22Rv1 (cell line): ENCODE measurements at regions not wholly inside any gene's neighbourhood (a gene's known extent, or its start where the extent isn't known, plus 50 kb on each side); places are given as distances from the start of the nearest gene placed in this dataset.

ENCODE experiments used
- H3K27ac ChIP-seq: fragments of 450-650 bp; 2 replicates; pipeline ENCODE4 v1.5.1; 2017
- CTCF ChIP-seq: fragments of 450-650 bp; IDR thresholded peaks from 2 replicates; pipeline ENCODE4 v1.5.1; 2017; ENCODE audit warnings: mild to moderate bottlenecking
- ZFX ChIP-seq: fragments of 450-650 bp; IDR thresholded peaks from 2 replicates; pipeline ENCODE4 v1.6.1; 2017; ENCODE audit warnings: antibody characterized with exemption, borderline replicate concordance

- H3K27ac ChIP-seq: no peak overlapping the region
- no peak for TF ChIP-seq ZFX
- TF ChIP-seq CTCF: no peak
Observed at GRCh38 chr10:124233546-124234138, 140.2 kb upstream of the CHST15 start.

GRCh38 chr10:124232686-124233545 lies 139.5 kb upstream of the CHST15 start:
- H3K27ac ChIP-seq: no peak overlapping the region
- TF ChIP-seq ZFX (no peak), CTCF (no peak)

- no peak for TF ChIP-seq CTCF
- TF ChIP-seq ZFX: no peak
- no peak overlapping the region for H3K27ac ChIP-seq
Observed at GRCh38 chr10:124231168-124232155, 138.1 kb upstream of the CHST15 start.

GRCh38 chr10:124230635-124231167 lies 137.3 kb upstream of the CHST15 start:
- TF ChIP-seq CTCF: no peak
- TF ChIP-seq ZFX: no peak
- H3K27ac ChIP-seq: no peak overlapping the region

GRCh38 chr10:124229989-124230634 lies 136.7 kb upstream of the CHST15 start:
- H3K27ac ChIP-seq: no peak overlapping the region
- TF ChIP-seq ZFX (no peak), CTCF (no peak)

- no peak overlapping the region for H3K27ac ChIP-seq
- TF ChIP-seq ZFX (no peak), CTCF (no peak)
Observed at GRCh38 chr10:124229201-124229988, 136.0 kb upstream of the CHST15 start.
